Mesendoderm (in vitro differentiated cells): ENCODE measurements at regions not wholly inside any gene's neighbourhood (a gene's known extent, or its start where the extent isn't known, plus 50 kb on each side); places are given as distances from the start of the nearest gene placed in this dataset.

Source experiments
- DNase-seq: peaks from one replicate; pipeline ENCODE4 v3.0.0; 2013
- H2AK5ac ChIP-seq: 2 replicates; pipeline ENCODE4 v1.6.1; 2013; ENCODE audit warnings: low read length, inconsistent platforms
- H2BK120ac ChIP-seq: 2 replicates; pipeline ENCODE4 v1.6.1; 2013; ENCODE audit warnings: low read depth, mild to moderate bottlenecking, low read length, moderate library complexity, mixed read lengths
- H2BK15ac ChIP-seq: replicated peaks from 2 replicates; pipeline ENCODE4 v1.6.1; 2013; ENCODE audit warnings: low read depth, mild to moderate bottlenecking, moderate library complexity
- H2BK5ac ChIP-seq: 2 replicates; pipeline ENCODE4 v1.6.1; 2013; ENCODE audit warnings: low read length, inconsistent platforms
- H3K18ac ChIP-seq: 2 replicates; pipeline ENCODE4 v1.6.1; 2013; ENCODE audit warnings: mild to moderate bottlenecking, low read length, mixed read lengths
- H3K23ac ChIP-seq: one replicate; pipeline ENCODE4 v1.6.1; 2013; ENCODE audit warnings: low read length
- H3K27ac ChIP-seq: 2 replicates; pipeline ENCODE4 v1.5.1; 2013; ENCODE audit warnings: low read depth, mild to moderate bottlenecking, inconsistent platforms, low read length, moderate library complexity
- H3K27me3 ChIP-seq: 2 replicates; pipeline ENCODE4 v1.6.1; 2013; ENCODE audit warnings: low read length, control low read depth, mild to moderate bottlenecking, inconsistent platforms; ENCODE audit not compliant: insufficient read depth, poor library complexity
- H3K36me3 ChIP-seq: 2 replicates; pipeline ENCODE4 v1.6.1; 2013; ENCODE audit warnings: low read length, inconsistent platforms; ENCODE audit not compliant: control insufficient read depth, insufficient read depth
- H3K4ac ChIP-seq: one replicate; pipeline ENCODE4 v1.6.1; 2013; ENCODE audit warnings: low read depth, mild to moderate bottlenecking, low read length, moderate library complexity
- H3K4me1 ChIP-seq: 2 replicates; pipeline ENCODE4 v1.6.1; 2013; ENCODE audit warnings: low read depth, low read length, inconsistent platforms; ENCODE audit not compliant: control insufficient read depth
- H3K4me2 ChIP-seq: 2 replicates; pipeline ENCODE4 v1.6.1; 2013; ENCODE audit warnings: low read length
- H3K4me3 ChIP-seq: 2 replicates; pipeline ENCODE4 v1.5.1; 2013; ENCODE audit warnings: mild to moderate bottlenecking, low read length
- H3K56ac ChIP-seq: one replicate; pipeline ENCODE4 v1.6.1; 2013; ENCODE audit warnings: low read length
- H3K79me1 ChIP-seq: 2 replicates; pipeline ENCODE4 v1.6.1; 2013; ENCODE audit warnings: low read length, inconsistent platforms
- H3K79me2 ChIP-seq: 2 replicates; pipeline ENCODE4 v1.6.1; 2013; ENCODE audit warnings: mild to moderate bottlenecking, low read length; ENCODE audit not compliant: control insufficient read depth, insufficient read depth
- H3K9ac ChIP-seq: 2 replicates; pipeline ENCODE4 v1.6.1; 2013; ENCODE audit warnings: low read length, inconsistent platforms
- H4K5ac ChIP-seq: one replicate; pipeline ENCODE4 v1.6.1; 2013; ENCODE audit warnings: low read length
- H4K8ac ChIP-seq: one replicate; pipeline ENCODE4 v1.6.1; 2013; ENCODE audit warnings: low read depth, mild to moderate bottlenecking, control low read depth, low read length, moderate library complexity
- WGBS: extraction: QIAGEN DNeasy Blood & Tissue Kit; methylation state at CpG from one replicate; pipeline ENCODE4 v1.1.7; 2013; ENCODE audit warnings: low lambda C conversion rate, missing lambda C conversion rate; ENCODE audit not compliant: insufficient coverage; ENCODE audit errors: extremely low coverage; 5-methylcytosine and 5-hydroxymethylcytosine counted together

DNA sequence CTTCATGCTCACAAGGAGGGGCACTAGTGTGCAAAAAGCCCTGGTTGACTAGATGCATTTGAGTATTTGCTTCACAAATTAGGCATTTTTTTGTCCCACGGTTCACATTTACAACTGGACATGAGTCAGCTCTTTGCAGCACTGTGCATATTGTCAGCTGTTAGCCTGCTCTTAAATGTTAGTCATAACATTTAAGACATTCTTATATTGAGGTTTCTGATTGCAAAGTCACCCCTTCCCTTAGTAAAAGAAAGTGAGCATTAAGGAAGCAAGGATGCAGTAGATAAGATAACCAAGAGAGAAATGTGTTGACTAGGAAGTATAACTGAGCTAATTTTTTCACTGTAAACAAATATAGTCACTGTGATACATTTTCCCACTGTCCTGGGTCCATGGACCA, 132.6 kb upstream of the CTTNBP2NL start:
- H2AK5ac ChIP-seq, result no peak overlapping the region
- no peaks in the 10 kb centered on the region for H3K4me1 ChIP-seq
- no peaks in the 10 kb centered on the region for H3K79me2 ChIP-seq
- H2BK15ac ChIP-seq, result no peak overlapping the region
- no peak overlapping the region for H2BK120ac ChIP-seq
- H3K4ac ChIP-seq, result no peak overlapping the region
- no peaks in the 10 kb centered on the region for H3K27me3 ChIP-seq
- H3K9ac ChIP-seq, result no peak overlapping the region
- no peak overlapping the region for H3K56ac ChIP-seq
- no peak overlapping the region for H3K27ac ChIP-seq
- WGBS, result no CpG with 5 or more reads among the region's 1 CpG
- H3K4me2 ChIP-seq, result no peak overlapping the region
- H3K23ac ChIP-seq, result no peak overlapping the region
- no peak overlapping the region for H2BK5ac ChIP-seq
- H4K8ac ChIP-seq, result no peak overlapping the region
- DNase-seq, result no peak
- no peaks in the 10 kb centered on the region for H3K36me3 ChIP-seq
- no peak overlapping the region for H4K5ac ChIP-seq
- no peak overlapping the region for H3K18ac ChIP-seq
- H3K79me1 ChIP-seq, result no peaks in the 10 kb centered on the region
- no peak overlapping the region for H3K4me3 ChIP-seq

GRCh38 chr1:112264010-112264409, 132.0 kb upstream of the CTTNBP2NL start:
- no peak overlapping the region for H3K4me3 ChIP-seq
- no peaks in the 10 kb centered on the region for H3K79me1 ChIP-seq
- no peak overlapping the region for H2BK5ac ChIP-seq
- no peak overlapping the region for H2AK5ac ChIP-seq
- no peak overlapping the region for H3K4me2 ChIP-seq
- no peak overlapping the region for H4K8ac ChIP-seq
- WGBS, result no CpG with 5 or more reads among the region's 7 CpGs
- H3K27ac ChIP-seq, result no peak overlapping the region
- H3K4ac ChIP-seq, result no peak overlapping the region
- no peak overlapping the region for H4K5ac ChIP-seq
- no peak overlapping the region for H3K56ac ChIP-seq
- no peak overlapping the region for H2BK15ac ChIP-seq
- no peaks in the 10 kb centered on the region for H3K27me3 ChIP-seq
- no peaks in the 10 kb centered on the region for H3K36me3 ChIP-seq
- no peak overlapping the region for H3K18ac ChIP-seq
- H3K79me2 ChIP-seq, result no peaks in the 10 kb centered on the region
- no peak for DNase-seq
- H3K23ac ChIP-seq, result no peak overlapping the region
- no peak overlapping the region for H2BK120ac ChIP-seq
- H3K4me1 ChIP-seq, result no peaks in the 10 kb centered on the region
- no peak overlapping the region for H3K9ac ChIP-seq

DNA sequence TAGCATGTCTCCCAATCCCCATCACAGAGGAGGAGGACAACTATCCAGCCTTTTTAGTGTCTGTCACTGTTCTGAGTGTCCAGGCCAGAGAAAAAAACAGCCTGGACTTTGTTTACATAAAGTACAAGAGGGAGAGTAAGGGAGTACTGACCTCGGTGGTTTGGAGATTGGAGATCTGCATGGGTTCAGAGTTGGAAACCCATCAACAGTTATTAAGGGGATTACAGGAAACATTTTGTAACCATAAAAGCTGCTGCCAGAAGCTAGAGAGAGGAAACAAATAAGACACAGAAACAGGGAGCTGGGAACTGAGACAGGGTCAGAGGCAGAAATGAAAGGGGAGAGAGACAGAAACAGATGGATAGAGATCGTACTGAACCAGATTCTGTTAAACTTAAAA, 131.5 kb upstream of the CTTNBP2NL start:
- Histone ChIP-seq H3K4me2 (no peak overlapping the region), H3K23ac (no peak overlapping the region), H3K4ac (no peak overlapping the region), H3K9ac (no peak overlapping the region), H3K18ac (no peak overlapping the region), H3K79me2 (no peaks in the 10 kb centered on the region), H3K4me1 (no peaks in the 10 kb centered on the region), H3K27me3 (no peaks in the 10 kb centered on the region), H3K4me3 (no peak overlapping the region), H3K56ac (no peak overlapping the region), H3K79me1 (no peaks in the 10 kb centered on the region), H3K36me3 (no peaks in the 10 kb centered on the region), H3K27ac (no peak overlapping the region), H2AK5ac (no peak overlapping the region), H4K8ac (no peak overlapping the region), H2BK120ac (no peak overlapping the region), H2BK15ac (no peak overlapping the region), H2BK5ac (no peak overlapping the region), H4K5ac (no peak overlapping the region)
- WGBS, result no CpG with 5 or more reads among the region's 2 CpGs
- DNase-seq, result no peak

DNA sequence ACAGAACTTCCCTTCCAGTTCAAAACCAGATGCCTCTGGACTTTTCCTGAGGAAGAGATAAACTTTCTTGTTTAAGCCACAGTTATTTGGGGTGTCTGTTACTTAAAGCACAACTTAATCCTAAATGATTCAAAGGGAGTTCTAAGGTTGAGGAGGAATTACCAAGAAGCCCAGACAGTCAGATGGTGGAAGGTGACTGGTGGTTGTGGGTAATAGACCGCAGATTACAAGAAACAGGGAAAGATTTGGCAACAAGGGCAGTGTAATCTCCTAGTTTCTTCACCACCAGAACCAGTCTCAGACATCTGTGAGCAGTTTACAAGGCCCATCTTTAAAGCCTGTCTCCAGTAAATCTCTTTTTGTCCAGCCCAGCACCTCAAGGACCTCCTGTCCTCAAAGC, 130.1 kb upstream of the CTTNBP2NL start:
- Histone ChIP-seq H2BK5ac (no peak overlapping the region), H3K27ac (no peak overlapping the region)

DNA sequence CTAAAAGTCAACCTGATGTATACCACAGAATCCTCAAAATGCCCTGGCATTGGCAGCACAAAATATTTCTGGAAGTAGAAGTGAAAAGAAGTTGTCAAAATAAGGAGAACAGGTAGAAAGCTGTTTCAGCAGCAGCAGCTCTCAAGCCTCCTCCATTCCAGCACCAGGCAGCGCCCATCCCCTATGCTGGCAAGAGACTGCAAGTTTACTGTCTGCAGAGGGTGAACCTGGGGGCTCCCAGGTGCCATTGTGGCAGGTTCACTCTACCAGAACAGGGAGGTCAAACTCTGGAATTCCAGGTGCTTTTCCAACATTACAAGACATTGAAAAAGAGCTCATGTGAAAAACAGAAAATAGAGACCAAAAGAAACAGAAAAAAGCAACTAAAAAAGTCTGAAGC, 128.8 kb upstream of the CTTNBP2NL start:
- H4K8ac ChIP-seq, result no peak overlapping the region
- H3K4me3 ChIP-seq, result no peak overlapping the region
- no peaks in the 10 kb centered on the region for H3K79me2 ChIP-seq
- no peak overlapping the region for H3K4ac ChIP-seq
- H3K4me1 ChIP-seq, result no peaks in the 10 kb centered on the region
- no peaks in the 10 kb centered on the region for H3K79me1 ChIP-seq
- no peaks in the 10 kb centered on the region for H3K36me3 ChIP-seq
- H3K9ac ChIP-seq, result no peak overlapping the region
- no peak overlapping the region for H4K5ac ChIP-seq
- H2BK15ac ChIP-seq, result no peak overlapping the region
- no peak overlapping the region for H2BK5ac ChIP-seq
- H2AK5ac ChIP-seq, result no peak overlapping the region
- H3K4me2 ChIP-seq, result no peak overlapping the region
- no peak for DNase-seq
- H2BK120ac ChIP-seq, result no peak overlapping the region
- H3K27me3 ChIP-seq, result no peaks in the 10 kb centered on the region
- WGBS, result no CpG with 5 or more reads among the region's 1 CpG
- no peak overlapping the region for H3K56ac ChIP-seq
- H3K23ac ChIP-seq, result no peak overlapping the region
- H3K27ac ChIP-seq, result no peak overlapping the region
- H3K18ac ChIP-seq, result no peak overlapping the region

More for the DNA sequence above, 130.1 kb upstream of the CTTNBP2NL start:
- H3K23ac ChIP-seq, result no peak overlapping the region
- H4K8ac ChIP-seq, result no peak overlapping the region
- WGBS, result no CpG with 5 or more reads among the region's 1 CpG
- H3K9ac ChIP-seq, result no peak overlapping the region
- H3K27me3 ChIP-seq, result no peaks in the 10 kb centered on the region
- H2BK15ac ChIP-seq, result no peak overlapping the region
- H3K18ac ChIP-seq, result no peak overlapping the region
- H3K36me3 ChIP-seq, result no peaks in the 10 kb centered on the region
- no peaks in the 10 kb centered on the region for H3K79me1 ChIP-seq
- no peak overlapping the region for H3K4ac ChIP-seq
- H3K4me2 ChIP-seq, result no peak overlapping the region
- no peak overlapping the region for H2BK120ac ChIP-seq
- H3K4me1 ChIP-seq, result no peaks in the 10 kb centered on the region
- H3K56ac ChIP-seq, result no peak overlapping the region
- no peak overlapping the region for H2AK5ac ChIP-seq
- H4K5ac ChIP-seq, result no peak overlapping the region
- no peak overlapping the region for H3K4me3 ChIP-seq
- H3K79me2 ChIP-seq, result no peaks in the 10 kb centered on the region
- no peak for DNase-seq

DNA sequence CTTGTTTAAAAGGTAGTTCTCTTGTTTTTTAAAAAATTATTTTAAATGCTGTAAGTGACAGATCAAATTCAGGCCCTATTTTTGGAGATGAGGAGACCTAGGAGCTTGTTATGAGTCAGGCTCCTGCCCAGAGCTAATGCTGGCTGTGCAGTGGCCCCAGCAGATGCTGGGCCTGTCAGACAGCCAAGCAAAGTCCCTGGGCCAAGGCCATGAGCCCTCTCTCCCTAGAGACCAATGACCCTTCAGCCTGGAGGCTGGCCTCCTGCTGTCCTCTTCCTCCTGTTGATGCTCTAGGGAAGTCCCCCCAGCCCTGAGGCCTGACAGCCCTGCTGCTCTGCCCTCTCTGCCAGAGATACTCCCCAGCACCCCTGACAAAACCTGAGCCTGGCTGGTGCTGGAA, 128.1 kb upstream of the CTTNBP2NL start:
- no peak overlapping the region for H3K56ac ChIP-seq
- no peaks in the 10 kb centered on the region for H3K4me1 ChIP-seq
- no peak overlapping the region for H2BK120ac ChIP-seq
- H3K4me2 ChIP-seq, result no peak overlapping the region
- no peak overlapping the region for H2BK15ac ChIP-seq
- no peak overlapping the region for H4K5ac ChIP-seq
- no peak overlapping the region for H2AK5ac ChIP-seq
- H3K4me3 ChIP-seq, result no peak overlapping the region
- H3K9ac ChIP-seq, result no peak overlapping the region
- no peak overlapping the region for H2BK5ac ChIP-seq
- H3K27ac ChIP-seq, result no peak overlapping the region
- no peak for DNase-seq
- no peak overlapping the region for H3K18ac ChIP-seq
- H3K27me3 ChIP-seq, result no peaks in the 10 kb centered on the region
- H3K4ac ChIP-seq, result no peak overlapping the region
- no peaks in the 10 kb centered on the region for H3K36me3 ChIP-seq
- no peak overlapping the region for H3K23ac ChIP-seq
- no peaks in the 10 kb centered on the region for H3K79me2 ChIP-seq
- no peak overlapping the region for H4K8ac ChIP-seq
- no peaks in the 10 kb centered on the region for H3K79me1 ChIP-seq
